ENCODE measurements at regions not wholly inside any gene's neighbourhood (a gene's known extent, or its start where the extent isn't known, plus 50 kb on each side); places are given as distances from the start of the nearest gene placed in this dataset.

DNA sequence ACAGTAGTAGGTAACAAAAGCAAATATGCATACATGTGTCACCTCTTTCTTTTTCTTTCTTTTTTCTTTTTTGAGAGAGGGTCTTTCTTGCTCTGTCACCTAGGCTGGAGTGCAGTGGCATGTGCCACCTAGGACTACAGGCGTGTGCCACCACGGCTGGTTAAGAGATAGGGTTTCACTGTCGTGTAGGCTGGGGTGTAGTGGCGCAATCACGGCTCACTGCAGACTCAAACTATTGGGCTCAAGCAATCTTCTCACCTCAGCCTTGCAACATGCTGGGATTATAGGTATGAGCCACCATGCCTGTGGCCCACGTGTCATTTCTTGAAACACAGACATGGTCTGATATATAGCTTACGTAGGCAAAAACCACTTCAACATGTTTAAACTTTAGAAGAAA, 397.7 kb upstream of the PMFBP1 start:
- ChIA-PET CTCF (ENCODE audit: partially characterized antibody) (interaction anchor here (1.3 kb wide), 1 partner anchor 10 kb away, joined by 3 read pairs; no protein-coding TSS in a partner anchor), POLR2A (ENCODE audit: partially characterized antibody) (no interaction called here)
- Histone ChIP-seq H4K5ac (ENCODE audit: insufficient read length, low read depth, low read length) (peak overlapping the region; percentile 5), H3K23me2 (ENCODE audit: low read depth, low read length) (no peaks in the 10 kb centered on the region), H3K4me3 (ENCODE audit: extremely low read depth in 1 of 4, insufficient read depth in 2 of 4, low read depth in 3 of 4, low read length in 4 of 4) (no peak overlapping the region), H3K9ac (replicated peaks in 1 of 4; ENCODE audit: extremely low read depth in 1 of 4, low read depth in 3 of 4, low read length in 3 of 4) (no peak overlapping the region), H2AK5ac (ENCODE audit: low read depth, low read length) (0 out of 2 replicates have a peak overlapping the region, but pooled peaks have one; percentile 54), H4K91ac (replicated peaks; ENCODE audit: insufficient read length, low read length) (peak overlapping the region; percentile 40), H3K79me2 (ENCODE audit: control insufficient read depth in 1 of 2, insufficient read depth in 2 of 2, low read length in 2 of 2) (no peaks in the 10 kb centered on the region), H4K8ac (ENCODE audit: extremely low read depth, insufficient read depth, low read length) (no peak overlapping the region; the same call in 1 of the 2 replicates), H3K56ac (replicated peaks; ENCODE audit: insufficient read length, low read depth, low read length) (no peak overlapping the region), H2BK5ac (ENCODE audit: low read depth, low read length) (0 out of 2 replicates have a peak overlapping the region, but pooled peaks have one; percentile 2), H3K4me2 (ENCODE audit: insufficient read depth in 1 of 2, low read depth in 2 of 2, low read length in 2 of 2) (peak overlapping the region in 1 of 2 experiments; percentile 35; a peak in 1 of 4 replicates), H3K18ac (ENCODE audit: extremely low read depth, low read length) (no peak overlapping the region), H2AFZ (ENCODE audit: low read length) (no peak overlapping the region), H3K14ac (ENCODE audit: insufficient read length) (no peak overlapping the region), H3K4ac (replicated peaks; ENCODE audit: insufficient read length, low read depth, low read length) (no peak overlapping the region), H3K4me1 (replicated peaks in 1 of 4; ENCODE audit: control insufficient read depth in 3 of 4, insufficient read depth in 4 of 4, low read length in 3 of 4) (peaks cover 0 to 5% (median 2%) of the 10 kb centered on the region in 4 experiments; a peak in 3 of 7 replicates), H2BK20ac (ENCODE audit: low read length) (no peak overlapping the region), H3K79me1 (ENCODE audit: low read depth, low read length) (no peaks in the 10 kb centered on the region), H3K27ac (ENCODE audit: low read depth, low read length) (no peak overlapping the region), H2BK12ac (ENCODE audit: low read depth, low read length) (no peak overlapping the region), H3K9me3 (ENCODE audit: insufficient read depth in 2 of 2, low read depth in 1 of 2, low read length in 1 of 2) (no peaks in the 10 kb centered on the region), H4K20me1 (replicated peaks in 1 of 2; ENCODE audit: control insufficient read depth in 1 of 2, insufficient read depth in 2 of 2, low read length in 2 of 2) (no peaks in the 10 kb centered on the region), H3K36me3 (ENCODE audit: control insufficient read depth in 2 of 4, insufficient read depth in 4 of 4, low read length in 3 of 4) (no peaks in the 10 kb centered on the region), H2BK15ac (ENCODE audit: low read length) (no peak overlapping the region), H3K27me3 (replicated peaks in 1 of 4; ENCODE audit: control insufficient read depth in 3 of 4, extremely low read depth in 1 of 4, insufficient read depth in 3 of 4, low read length in 3 of 4) (no peaks in the 10 kb centered on the region), H2BK120ac (replicated peaks; ENCODE audit: low read depth, low read length) (no peak overlapping the region), H3K23ac (ENCODE audit: insufficient read length) (no peak overlapping the region)
- 71% methylated on average over 7 of the region's 7 CpGs; no CpG with 5 or more reads in 1 of the 2 experiments for WGBS, 2 experiments (ENCODE audit: extremely low coverage in 1 of 2, insufficient coverage in 1 of 2, insufficient read length in 1 of 2, insufficient replicate concordance in 2 of 2, low coverage in 1 of 2, low lambda C conversion rate in 2 of 2, missing lambda C conversion rate in 1 of 2)
- TF ChIP-seq CEBPB (IDR thresholded peaks at IDR 0.05; ENCODE audit: low read depth, low read length) (peak; percentile 86), TAF7 (optimal IDR thresholded peaks at IDR 0.05; ENCODE audit: borderline replicate concordance, low read depth, low read length) (no peak)
- no peak for DNase-seq (ENCODE audit: low read depth in 1 of 2, low spot score in 2 of 2)
- FAIRE-seq, result no peak
